Neuron (in vitro differentiated cells): ENCODE measurements at regions not wholly inside any gene's neighbourhood (a gene's known extent, or its start where the extent isn't known, plus 50 kb on each side); places are given as distances from the start of the nearest gene placed in this dataset.
"Not testable (repeated sequence)": the region's sequence is repeated elsewhere in the genome, so short reads cannot be mapped to it uniquely, and the experiment has no call there.

Experiments used
- H2AFZ ChIP-seq: one replicate; pipeline ENCODE4 v1.6.1; 2013; ENCODE audit warnings: low read depth, mild to moderate bottlenecking, inconsistent platforms, low read length, moderate library complexity
- H3K27me3 ChIP-seq: one replicate; pipeline ENCODE4 v1.6.1; 2013; ENCODE audit warnings: low read length; ENCODE audit not compliant: insufficient read depth
- H3K36me3 ChIP-seq: one replicate; pipeline ENCODE4 v1.6.1; 2013; ENCODE audit warnings: low read length; ENCODE audit not compliant: insufficient read depth
- H3K4me1 ChIP-seq: one replicate; pipeline ENCODE4 v1.6.1; 2013; ENCODE audit warnings: low read length; ENCODE audit not compliant: insufficient read depth
- H3K4me3 ChIP-seq: 2 replicates; pipeline ENCODE4 v1.5.1; 2013; ENCODE audit warnings: mild to moderate bottlenecking, low read length, moderate library complexity
- H3K9me3 ChIP-seq: one replicate; pipeline ENCODE4 v1.6.1; 2013; ENCODE audit warnings: low read length

DNA sequence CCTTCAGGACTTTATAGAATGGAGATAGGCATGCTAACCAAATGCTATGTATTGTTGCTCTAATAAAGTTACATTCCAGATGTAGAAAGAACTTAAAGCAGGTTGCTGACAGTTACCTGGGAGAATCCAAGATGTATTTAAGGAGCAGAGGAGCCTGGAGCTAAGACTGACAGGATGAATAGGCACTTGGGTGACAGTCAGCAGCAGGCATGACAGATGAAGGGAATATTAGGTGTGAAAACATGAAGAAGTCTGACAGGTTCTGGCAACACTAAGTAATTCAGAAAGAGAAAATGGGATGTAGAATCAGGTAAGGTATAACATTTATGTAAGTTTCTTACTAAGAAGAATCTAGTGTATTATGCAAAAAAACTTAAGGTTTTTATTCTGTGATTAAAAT is 232.0 kb downstream of the DSC3 start:
- H3K4me3 ChIP-seq: no peak overlapping the region
- no peaks in the 10 kb centered on the region for H3K4me1 ChIP-seq
- no peaks in the 10 kb centered on the region for H3K36me3 ChIP-seq
- no peak overlapping the region for H2AFZ ChIP-seq
- H3K9me3 ChIP-seq: no peaks in the 10 kb centered on the region
- H3K27me3 ChIP-seq: no peaks in the 10 kb centered on the region

DNA sequence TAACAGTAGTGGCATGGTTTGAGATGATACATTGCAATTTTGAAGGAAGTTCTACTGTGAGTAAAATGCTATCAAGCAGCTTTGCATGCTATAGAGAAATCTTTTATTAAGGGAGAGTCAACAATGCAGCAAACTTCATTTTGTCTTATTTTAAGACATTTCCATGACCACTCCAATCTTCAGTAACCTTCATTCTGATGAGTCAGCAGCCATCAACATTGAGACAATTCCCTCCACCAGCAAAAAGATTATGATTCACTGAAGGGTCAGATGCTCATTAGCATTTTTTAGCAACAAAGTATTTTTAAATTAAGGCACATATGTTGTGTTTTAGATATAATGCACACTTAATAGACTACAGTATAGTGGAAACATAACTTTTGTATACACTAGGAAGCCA is 235.7 kb downstream of the DSC3 start:
- Histone ChIP-seq H3K36me3 (no peaks in the 10 kb centered on the region), H3K9me3 (no peaks in the 10 kb centered on the region), H2AFZ (no peak overlapping the region), H3K4me3 (no peak overlapping the region), H3K27me3 (no peaks in the 10 kb centered on the region), H3K4me1 (no peaks in the 10 kb centered on the region)

DNA sequence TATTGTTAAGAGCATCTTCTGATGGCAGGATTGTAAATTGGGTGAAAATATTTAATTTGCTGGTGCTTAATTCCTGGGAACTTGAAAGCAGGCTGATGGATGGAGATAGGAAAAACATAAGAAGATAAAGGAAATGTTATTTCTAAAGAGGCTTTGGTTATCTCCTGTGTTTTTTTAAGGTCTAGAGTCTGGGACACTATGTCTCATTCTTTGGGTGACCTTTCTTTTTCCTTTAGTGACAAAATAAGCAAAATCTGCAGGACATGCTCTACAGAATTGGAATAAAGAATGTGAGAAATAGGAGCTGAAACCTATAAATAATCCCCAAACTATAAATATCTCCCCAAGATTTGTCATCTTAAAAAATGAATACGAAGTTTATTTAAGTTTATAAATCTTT is 241.7 kb downstream of the DSC3 start:
- Histone ChIP-seq H3K4me3 (no peak overlapping the region), H3K4me1 (no peaks in the 10 kb centered on the region), H2AFZ (no peak overlapping the region), H3K36me3 (no peaks in the 10 kb centered on the region), H3K9me3 (no peaks in the 10 kb centered on the region), H3K27me3 (no peaks in the 10 kb centered on the region)

DNA sequence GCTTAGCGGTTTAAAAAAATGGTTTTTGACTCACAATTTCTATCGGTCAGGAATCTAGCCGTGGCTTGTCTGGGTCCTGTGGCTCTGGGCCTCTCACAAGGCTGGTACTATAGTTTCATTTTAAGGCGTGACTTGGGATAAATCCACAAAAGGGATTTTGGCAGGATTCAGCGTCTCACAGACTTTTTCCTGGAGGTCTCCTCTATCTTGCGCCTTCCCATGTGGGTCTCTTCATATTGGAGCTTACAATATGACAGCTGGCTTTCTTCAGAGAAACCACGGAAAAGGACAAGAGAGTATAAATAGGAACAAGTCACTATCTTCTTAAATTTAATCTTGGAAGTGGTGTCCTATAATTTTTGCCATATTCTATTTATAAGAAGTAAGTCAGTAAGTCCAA is 250.5 kb downstream of the DSC3 start:
- Histone ChIP-seq H3K9me3 (no peaks in the 10 kb centered on the region), H2AFZ (no peak overlapping the region), H3K4me3 (no peak overlapping the region), H3K27me3 (no peaks in the 10 kb centered on the region), H3K36me3 (no peaks in the 10 kb centered on the region), H3K4me1 (no peaks in the 10 kb centered on the region)

DNA sequence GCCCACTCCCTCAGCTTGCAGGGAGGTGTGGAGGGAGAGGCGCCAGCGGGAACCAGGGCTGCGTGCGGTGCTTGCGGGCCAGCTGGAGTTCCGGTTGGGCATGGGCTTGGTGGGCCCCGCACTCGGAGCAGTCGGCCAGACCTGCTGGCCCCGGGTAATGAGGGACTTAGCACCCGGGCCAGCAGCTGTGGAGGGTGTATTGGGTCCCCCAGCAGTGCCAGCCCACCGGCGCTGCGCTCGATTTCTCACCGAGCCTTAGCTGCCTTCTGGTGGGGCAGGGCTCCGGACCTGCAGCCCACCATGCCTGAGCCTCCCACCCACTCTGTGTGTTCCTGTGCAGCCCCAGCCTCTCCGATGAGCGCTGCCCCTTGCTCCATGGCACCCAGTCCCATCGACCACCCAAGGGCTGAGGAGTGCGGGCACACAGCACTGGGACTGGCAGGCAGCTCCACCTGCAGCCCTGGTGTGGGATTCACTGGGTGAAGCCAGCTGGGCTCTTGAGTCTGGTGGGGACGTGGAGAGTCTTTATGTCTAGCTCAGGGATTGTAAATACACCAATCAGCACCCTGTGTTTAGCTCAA is 254.0 kb downstream of the DSC3 start:
- H3K9me3 ChIP-seq, H2AFZ ChIP-seq, H3K27me3 ChIP-seq, H3K36me3 ChIP-seq, H3K4me1 ChIP-seq, H3K4me3 ChIP-seq: not testable (repeated sequence)

DNA sequence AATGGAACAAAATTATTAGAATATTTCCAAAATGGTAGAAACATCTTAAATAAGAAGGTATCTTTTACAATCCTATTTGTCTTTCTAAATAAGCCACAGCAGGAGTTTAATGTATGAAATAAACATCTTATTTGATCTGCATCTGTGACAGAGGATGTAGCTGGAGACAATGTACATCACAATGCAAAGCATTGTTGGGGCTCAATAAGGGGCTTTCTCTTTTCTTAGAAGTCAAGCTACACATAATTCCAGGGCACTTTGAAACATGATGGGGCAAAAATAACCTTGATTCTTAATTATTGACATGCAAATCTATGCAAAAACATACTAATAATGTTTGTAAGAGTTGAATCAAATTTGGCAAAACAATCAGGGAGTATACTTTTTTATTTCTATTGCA is 255.1 kb downstream of the DSC3 start:
- H3K4me3 ChIP-seq: no peak overlapping the region
- H2AFZ ChIP-seq: no peak overlapping the region
- no peaks in the 10 kb centered on the region for H3K36me3 ChIP-seq
- H3K27me3 ChIP-seq: no peaks in the 10 kb centered on the region
- H3K9me3 ChIP-seq: no peaks in the 10 kb centered on the region
- no peaks in the 10 kb centered on the region for H3K4me1 ChIP-seq

DNA sequence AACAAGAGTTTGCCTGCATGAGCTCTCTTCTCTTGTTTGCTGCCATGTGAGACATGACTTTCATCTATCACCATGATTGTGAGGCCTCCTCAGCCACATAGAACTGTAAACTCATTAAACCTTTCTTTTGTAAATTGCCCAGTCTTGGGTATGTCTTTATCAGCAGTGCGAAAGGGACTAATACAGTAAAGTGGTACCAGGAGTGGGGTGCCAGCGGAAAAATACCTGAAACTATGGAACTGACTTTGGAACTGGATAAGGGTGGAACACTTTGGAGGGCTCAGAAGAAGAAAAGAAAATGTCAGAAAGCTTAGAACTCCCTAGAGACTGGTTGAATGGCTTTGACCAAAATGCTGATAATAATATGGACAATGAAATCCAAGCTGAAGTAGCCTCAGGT is 260.9 kb downstream of the DSC3 start:
- H3K9me3 ChIP-seq: no peaks in the 10 kb centered on the region
- no peaks in the 10 kb centered on the region for H3K4me1 ChIP-seq
- H3K4me3 ChIP-seq: no peak overlapping the region
- no peaks in the 10 kb centered on the region for H3K36me3 ChIP-seq
- H3K27me3 ChIP-seq: no peaks in the 10 kb centered on the region
- no peak overlapping the region for H2AFZ ChIP-seq

DNA sequence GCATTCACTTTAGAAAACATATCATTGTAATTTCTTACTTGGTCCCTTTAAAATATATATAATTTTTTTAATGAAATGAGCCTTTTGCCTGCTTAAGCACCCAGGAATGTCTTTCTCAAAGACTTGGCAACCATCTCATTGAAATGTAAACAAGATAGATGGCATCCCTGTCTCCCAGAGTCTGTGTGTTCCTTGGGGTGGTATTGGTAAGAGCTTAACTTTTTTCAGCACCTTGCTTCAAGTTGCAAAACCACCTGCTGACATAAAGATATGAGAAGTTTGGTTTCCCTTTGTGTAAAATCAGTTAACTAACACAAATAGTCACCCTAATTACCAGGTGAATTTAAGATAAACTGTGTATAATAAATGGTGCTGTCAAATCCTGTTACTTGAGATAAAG is 266.9 kb downstream of the DSC3 start:
- H3K9me3 ChIP-seq: no peaks in the 10 kb centered on the region
- no peaks in the 10 kb centered on the region for H3K36me3 ChIP-seq
- no peaks in the 10 kb centered on the region for H3K4me1 ChIP-seq
- H2AFZ ChIP-seq: no peak overlapping the region
- no peaks in the 10 kb centered on the region for H3K27me3 ChIP-seq
- H3K4me3 ChIP-seq: no peak overlapping the region

DNA sequence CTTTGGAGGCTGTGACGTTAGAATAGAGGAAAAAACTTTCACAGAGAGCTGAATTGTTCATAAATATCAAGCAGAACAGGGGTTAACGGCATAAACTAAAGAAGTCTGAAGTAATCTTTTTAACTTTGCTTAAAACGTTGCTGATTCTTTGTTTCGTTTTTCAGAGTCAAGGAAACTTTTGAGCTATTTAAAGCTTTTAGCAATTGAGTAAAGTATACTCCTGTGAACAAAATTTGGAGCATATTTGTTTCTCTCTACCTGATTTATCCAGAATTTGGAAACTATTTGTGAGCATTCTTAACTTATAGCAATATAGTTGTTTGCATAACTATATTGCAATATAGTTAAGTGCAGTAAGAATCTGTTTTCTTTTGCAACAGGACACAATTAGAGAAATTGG is 270.4 kb downstream of the DSC3 start:
- not testable (repeated sequence) for H2AFZ ChIP-seq, H3K36me3 ChIP-seq, H3K4me1 ChIP-seq, H3K27me3 ChIP-seq, H3K9me3 ChIP-seq, H3K4me3 ChIP-seq

DNA sequence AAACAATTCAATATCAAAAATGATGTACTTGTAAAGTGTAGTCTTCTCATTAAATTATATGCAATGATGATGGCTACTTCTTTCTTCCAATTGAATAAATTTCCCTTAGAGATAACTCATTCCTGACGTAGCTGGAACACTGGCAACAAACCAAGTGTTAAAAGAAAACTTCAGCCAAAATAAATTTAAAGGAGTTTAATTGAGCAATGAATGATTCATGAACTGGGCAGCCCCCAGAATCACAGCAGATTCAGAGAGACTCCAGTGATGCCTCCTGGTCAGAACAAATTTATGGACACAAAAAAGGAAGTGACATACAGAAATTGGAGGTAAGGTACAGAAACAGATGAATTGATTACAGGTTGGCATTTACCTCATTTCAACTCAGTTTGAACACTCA is 276.5 kb downstream of the DSC3 start:
- no peak overlapping the region for H2AFZ ChIP-seq
- H3K4me3 ChIP-seq: no peak overlapping the region
- no peaks in the 10 kb centered on the region for H3K27me3 ChIP-seq
- H3K9me3 ChIP-seq: no peaks in the 10 kb centered on the region
- peaks cover 12% of the 10 kb centered on the region for H3K4me1 ChIP-seq
- H3K36me3 ChIP-seq: no peaks in the 10 kb centered on the region

DNA sequence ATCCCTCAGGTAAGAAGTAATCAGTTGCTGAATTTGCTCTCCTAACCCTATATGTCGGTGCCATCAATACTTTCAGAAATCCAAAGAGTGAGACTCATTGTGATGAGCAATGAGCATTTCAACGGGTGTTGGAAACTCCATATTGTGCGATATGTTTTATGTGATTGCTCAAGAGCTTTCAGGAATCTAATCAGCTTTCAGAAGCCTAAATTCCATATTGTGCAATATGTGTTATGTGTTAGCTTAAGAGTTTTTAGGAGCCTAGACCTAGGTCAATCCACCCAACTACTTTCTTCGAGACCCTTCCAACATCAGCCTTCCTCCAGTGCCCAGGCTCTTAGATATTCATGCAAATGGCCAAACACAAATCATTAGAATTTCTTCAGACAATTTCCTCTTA is 277.3 kb downstream of the DSC3 start:
- Histone ChIP-seq H2AFZ (no peak overlapping the region), H3K4me1 (peaks cover 12% of the 10 kb centered on the region), H3K27me3 (no peaks in the 10 kb centered on the region), H3K4me3 (no peak overlapping the region), H3K9me3 (no peaks in the 10 kb centered on the region), H3K36me3 (no peaks in the 10 kb centered on the region)

DNA sequence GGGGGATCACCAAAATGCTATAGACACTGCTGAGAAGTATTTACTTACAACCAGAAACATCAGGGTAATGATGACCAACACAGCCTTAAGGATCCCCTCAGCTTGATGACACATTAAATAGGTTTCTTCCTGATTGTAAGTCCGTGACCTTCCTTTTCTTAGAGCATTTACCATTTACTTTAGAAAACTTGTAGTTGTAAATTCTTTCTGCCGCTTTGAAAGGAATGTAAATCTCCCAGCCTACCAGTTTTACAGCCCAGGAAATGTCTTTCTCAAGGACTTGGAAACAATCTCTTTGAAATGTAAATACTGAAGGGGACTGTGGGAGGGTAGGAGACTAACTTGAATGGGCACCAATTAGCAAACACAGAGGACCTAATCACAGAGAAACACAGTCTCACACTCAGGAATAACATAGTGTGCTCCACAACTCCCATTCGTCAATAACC is 278.6 kb downstream of the DSC3 start:
- peaks cover 12% of the 10 kb centered on the region for H3K4me1 ChIP-seq
- H3K36me3 ChIP-seq: no peaks in the 10 kb centered on the region
- H3K4me3 ChIP-seq: no peak overlapping the region
- H3K9me3 ChIP-seq: no peaks in the 10 kb centered on the region
- H3K27me3 ChIP-seq: no peaks in the 10 kb centered on the region
- H2AFZ ChIP-seq: no peak overlapping the region

DNA sequence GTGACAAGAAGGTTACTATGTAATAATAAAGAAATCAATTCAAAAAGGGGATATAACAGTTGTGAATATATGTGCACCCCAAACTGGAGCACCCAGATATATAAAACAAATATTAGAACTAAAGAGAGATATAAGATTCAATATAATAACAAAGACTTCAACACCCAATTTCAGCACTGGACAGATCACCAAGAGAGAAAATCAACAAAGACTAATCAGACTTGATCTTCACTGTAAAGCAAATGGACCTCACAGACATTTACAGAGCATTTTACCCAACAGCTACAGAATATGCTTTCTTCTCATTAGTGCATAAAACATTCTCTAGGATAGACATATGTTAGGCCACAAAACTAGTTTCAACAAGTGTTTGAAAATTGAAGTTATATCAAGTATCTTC is 287.7 kb downstream of the DSC3 start:
- Histone ChIP-seq H3K4me1 (no peaks in the 10 kb centered on the region), H3K4me3 (no peak overlapping the region), H3K36me3 (no peaks in the 10 kb centered on the region), H2AFZ (no peak overlapping the region), H3K9me3 (no peaks in the 10 kb centered on the region), H3K27me3 (no peaks in the 10 kb centered on the region)

DNA sequence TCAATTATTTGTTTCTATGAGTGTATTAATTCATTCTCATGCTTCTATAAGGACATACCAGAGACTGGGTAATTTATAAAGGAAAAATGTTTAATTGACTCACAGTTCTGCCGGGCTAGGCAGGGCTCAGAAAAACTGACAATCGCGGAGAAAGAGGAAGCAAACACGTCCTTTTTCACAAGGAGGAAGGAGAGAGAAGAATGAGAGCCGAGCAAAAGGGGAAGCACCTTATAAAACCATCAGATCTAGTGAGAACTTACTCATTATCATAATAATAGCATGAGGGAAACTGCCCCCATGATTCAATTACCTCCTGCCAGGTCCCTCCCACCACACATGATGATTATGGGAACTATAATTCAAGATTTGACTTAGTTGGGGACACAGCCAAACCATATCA is 294.0 kb downstream of the DSC3 start:
- no peaks in the 10 kb centered on the region for H3K36me3 ChIP-seq
- H3K4me1 ChIP-seq: no peaks in the 10 kb centered on the region
- no peak overlapping the region for H2AFZ ChIP-seq
- H3K4me3 ChIP-seq: no peak overlapping the region
- H3K9me3 ChIP-seq: no peaks in the 10 kb centered on the region
- no peaks in the 10 kb centered on the region for H3K27me3 ChIP-seq
